ENCODE measurements at regions not wholly inside any gene's neighbourhood (a gene's known extent, or its start where the extent isn't known, plus 50 kb on each side); places are given as distances from the start of the nearest gene placed in this dataset.

GRCh38 chr3:187949093-187949820 lies 204.0 kb upstream of the BCL6 start:
- TF ChIP-seq ATF2 (tag by site-specific recombination; IDR thresholded peaks at IDR 0.05; ENCODE audit: low read depth): no peak
- no peak for TF ChIP-seq ZNF433 (tag by site-specific recombination; IDR thresholded peaks at IDR 0.05; ENCODE audit: low read depth)
- TF ChIP-seq CTCF (tag by site-specific recombination; IDR thresholded peaks at IDR 0.05): no peak
- no peak for TF ChIP-seq ZNF292 (tag by site-specific recombination; IDR thresholded peaks at IDR 0.05; ENCODE audit: borderline replicate concordance, low read depth)
- no peak for TF ChIP-seq BCL11A (tag by site-specific recombination; IDR thresholded peaks at IDR 0.05; ENCODE audit: low read depth)

Measured in HEK293 (cell line).